ENCODE measurements at regions not wholly inside any gene's neighbourhood (a gene's known extent, or its start where the extent isn't known, plus 50 kb on each side); places are given as distances from the start of the nearest gene placed in this dataset.

GRCh38 chr10:108631332-108631731 lies 1292.0 kb downstream of the XPNPEP1 start:
- Histone ChIP-seq H3K27me3 (no peaks in the 10 kb centered on the region), H3K9me3 (peaks cover 0 to under 1% (median 0%) of the 10 kb centered on the region in 4 donors), H3K36me3 (no peaks in the 10 kb centered on the region), H3K27ac (no peak overlapping the region), H3K4me3 (no peak overlapping the region), H3K4me1 (no peaks in the 10 kb centered on the region)
- DNase-seq (ENCODE audit: low spot score in 2 of 2), result no peak
- no peak for TF ChIP-seq CTCF (IDR thresholded peaks at IDR 0.05)
- TF ChIP-seq POLR2A (IDR thresholded peaks at IDR 0.05), result no peak
- 72 to 84% methylated on average over 2 of the region's 2 CpGs for WGBS, 2 donors

- no peak for TF ChIP-seq CTCF (IDR thresholded peaks at IDR 0.05)
- TF ChIP-seq POLR2A (IDR thresholded peaks at IDR 0.05), result no peak
- no peak for TF ChIP-seq EP300 (IDR thresholded peaks at IDR 0.05)
- DNase-seq (ENCODE audit: low spot score in 2 of 2), result no peak
- H3K27ac ChIP-seq, result no peak overlapping the region
These were observed 1293.5 kb downstream of the XPNPEP1 start for GRCh38 chr10:108629834-108630233.

GRCh38 chr10:108624052-108624451 lies 1299.3 kb downstream of the XPNPEP1 start:
- WGBS, 2 donors, result 82 to 84% methylated on average over 1 of the region's 1 CpG
- Histone ChIP-seq H3K27ac (no peak overlapping the region), H3K4me1 (no peaks in the 10 kb centered on the region), H3K27me3 (no peaks in the 10 kb centered on the region), H3K4me3 (no peak overlapping the region), H3K9me3 (no peaks in the 10 kb centered on the region), H3K36me3 (no peaks in the 10 kb centered on the region)
- DNase-seq (ENCODE audit: low spot score in 2 of 2), result no peak
- no peak for TF ChIP-seq POLR2A (IDR thresholded peaks at IDR 0.05)
- TF ChIP-seq CTCF (IDR thresholded peaks at IDR 0.05), result no peak
- no peak for TF ChIP-seq EP300 (IDR thresholded peaks at IDR 0.05)

More at GRCh38 chr10:108629834-108630233, 1293.5 kb downstream of the XPNPEP1 start:
- WGBS, 2 donors, result 54 to 63% methylated on average over 3 of the region's 3 CpGs
- Histone ChIP-seq H3K27me3 (no peaks in the 10 kb centered on the region), H3K9me3 (no peaks in the 10 kb centered on the region), H3K4me3 (no peak overlapping the region), H3K4me1 (no peaks in the 10 kb centered on the region), H3K36me3 (no peaks in the 10 kb centered on the region)

GRCh38 chr10:108620821-108621534 lies 1302.3 kb downstream of the XPNPEP1 start:
- H3K36me3 ChIP-seq, result no peaks in the 10 kb centered on the region
- WGBS, 2 donors, result 46 to 51% methylated on average over 1 of the region's 1 CpG

More at GRCh38 chr10:108620821-108621534, 1302.3 kb downstream of the XPNPEP1 start:
- H3K9me3 ChIP-seq, result no peaks in the 10 kb centered on the region
- TF ChIP-seq EP300 (IDR thresholded peaks at IDR 0.05) (no peak), CTCF (IDR thresholded peaks at IDR 0.05) (no peak), POLR2A (IDR thresholded peaks at IDR 0.05) (no peak)
- H3K4me1 ChIP-seq, result no peaks in the 10 kb centered on the region
- H3K27ac ChIP-seq, result no peak overlapping the region
- H3K27me3 ChIP-seq, result no peaks in the 10 kb centered on the region
- H3K4me3 ChIP-seq, result no peak overlapping the region
- no peak for DNase-seq (ENCODE audit: low spot score in 2 of 2)

All from tibial nerve (tissue), 4 donors.